ENCODE measurements at regions not wholly inside any gene's neighbourhood (a gene's known extent, or its start where the extent isn't known, plus 50 kb on each side); places are given as distances from the start of the nearest gene placed in this dataset.

GRCh38 chr3:140748-141330, 55.7 kb upstream of the CHL1 start:
- no peak for DNase-seq
